Suprapubic skin (tissue), 4 donors: ENCODE measurements at regions not wholly inside any gene's neighbourhood (a gene's known extent, or its start where the extent isn't known, plus 50 kb on each side); places are given as distances from the start of the nearest gene placed in this dataset.

Experiments
- POLR2A ChIP-seq, 2 donors: fragments of 450-650 bp; IDR thresholded peaks; one replicate each; pipeline ENCODE4 v1.6.1; 2017; ENCODE audit warnings: antibody characterized with exemption in 2 of 2, mild to moderate bottlenecking in 2 of 2, moderate library complexity in 2 of 2
- POLR2AphosphoS5 ChIP-seq, 3 donors: sonication (generic); formaldehyde crosslinking; IDR thresholded peaks; one replicate each; pipeline ENCODE4 v1.6.1; 2017; ENCODE audit warnings: antibody characterized with exemption in 3 of 3
- TF ChIP-seq, protein P1 (sequence below), 2 donors: fragments of 200-600 bp in 1 of 2; fragments of 450-650 bp in 1 of 2; sonication (generic) in 1 of 2; IDR thresholded peaks; one replicate each; pipeline ENCODE4 v1.5.1; 2016 to 2019; ENCODE audit warnings: antibody characterized with exemption in 2 of 2, mild to moderate bottlenecking in 1 of 2, moderate library complexity in 1 of 2

DNA sequence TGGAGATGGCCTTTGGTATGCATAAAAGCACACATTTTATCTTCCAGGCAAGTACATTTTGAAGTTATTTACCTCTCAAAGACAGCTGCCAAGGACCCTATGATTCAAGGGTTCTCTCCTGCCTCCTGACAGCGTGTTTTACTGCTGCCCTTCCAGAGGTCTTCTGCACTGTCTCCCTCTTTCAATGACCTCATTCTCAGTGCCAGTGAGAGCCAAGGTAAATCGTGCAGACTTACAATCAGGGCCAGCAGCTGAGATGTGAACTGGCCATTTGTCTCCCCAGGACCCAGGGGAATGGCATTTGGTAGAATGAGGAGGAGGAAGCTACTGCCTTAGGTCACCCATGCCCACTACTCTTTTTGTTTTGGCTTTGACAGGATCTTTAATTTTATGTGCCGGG, 84.2 kb upstream of the FGGY start:
- TF ChIP-seq, protein P1, sequence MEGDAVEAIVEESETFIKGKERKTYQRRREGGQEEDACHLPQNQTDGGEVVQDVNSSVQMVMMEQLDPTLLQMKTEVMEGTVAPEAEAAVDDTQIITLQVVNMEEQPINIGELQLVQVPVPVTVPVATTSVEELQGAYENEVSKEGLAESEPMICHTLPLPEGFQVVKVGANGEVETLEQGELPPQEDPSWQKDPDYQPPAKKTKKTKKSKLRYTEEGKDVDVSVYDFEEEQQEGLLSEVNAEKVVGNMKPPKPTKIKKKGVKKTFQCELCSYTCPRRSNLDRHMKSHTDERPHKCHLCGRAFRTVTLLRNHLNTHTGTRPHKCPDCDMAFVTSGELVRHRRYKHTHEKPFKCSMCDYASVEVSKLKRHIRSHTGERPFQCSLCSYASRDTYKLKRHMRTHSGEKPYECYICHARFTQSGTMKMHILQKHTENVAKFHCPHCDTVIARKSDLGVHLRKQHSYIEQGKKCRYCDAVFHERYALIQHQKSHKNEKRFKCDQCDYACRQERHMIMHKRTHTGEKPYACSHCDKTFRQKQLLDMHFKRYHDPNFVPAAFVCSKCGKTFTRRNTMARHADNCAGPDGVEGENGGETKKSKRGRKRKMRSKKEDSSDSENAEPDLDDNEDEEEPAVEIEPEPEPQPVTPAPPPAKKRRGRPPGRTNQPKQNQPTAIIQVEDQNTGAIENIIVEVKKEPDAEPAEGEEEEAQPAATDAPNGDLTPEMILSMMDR (IDR thresholded peaks at IDR 0.05), result no peak
- TF ChIP-seq POLR2AphosphoS5 (IDR thresholded peaks at IDR 0.05) (no peak), POLR2A (IDR thresholded peaks at IDR 0.05) (no peak)
